ENCODE measurements at regions not wholly inside any gene's neighbourhood (a gene's known extent, or its start where the extent isn't known, plus 50 kb on each side); places are given as distances from the start of the nearest gene placed in this dataset.

GRCh38 chr5:27312291-27312893, 274.0 kb upstream of the CDH9 start:
- TF ChIP-seq, protein P1, sequence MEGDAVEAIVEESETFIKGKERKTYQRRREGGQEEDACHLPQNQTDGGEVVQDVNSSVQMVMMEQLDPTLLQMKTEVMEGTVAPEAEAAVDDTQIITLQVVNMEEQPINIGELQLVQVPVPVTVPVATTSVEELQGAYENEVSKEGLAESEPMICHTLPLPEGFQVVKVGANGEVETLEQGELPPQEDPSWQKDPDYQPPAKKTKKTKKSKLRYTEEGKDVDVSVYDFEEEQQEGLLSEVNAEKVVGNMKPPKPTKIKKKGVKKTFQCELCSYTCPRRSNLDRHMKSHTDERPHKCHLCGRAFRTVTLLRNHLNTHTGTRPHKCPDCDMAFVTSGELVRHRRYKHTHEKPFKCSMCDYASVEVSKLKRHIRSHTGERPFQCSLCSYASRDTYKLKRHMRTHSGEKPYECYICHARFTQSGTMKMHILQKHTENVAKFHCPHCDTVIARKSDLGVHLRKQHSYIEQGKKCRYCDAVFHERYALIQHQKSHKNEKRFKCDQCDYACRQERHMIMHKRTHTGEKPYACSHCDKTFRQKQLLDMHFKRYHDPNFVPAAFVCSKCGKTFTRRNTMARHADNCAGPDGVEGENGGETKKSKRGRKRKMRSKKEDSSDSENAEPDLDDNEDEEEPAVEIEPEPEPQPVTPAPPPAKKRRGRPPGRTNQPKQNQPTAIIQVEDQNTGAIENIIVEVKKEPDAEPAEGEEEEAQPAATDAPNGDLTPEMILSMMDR (conservative IDR thresholded peaks at IDR 0.05 in 1 of 2, IDR thresholded peaks at IDR 0.05 in 1 of 2; ENCODE audit: low read depth in 1 of 2, low read length in 2 of 2) = no peak
- TF ChIP-seq EZH2 (IDR thresholded peaks at IDR 0.05; ENCODE audit: low read length, missing control alignments) = no peak

Measured in fibroblast of lung (primary cell).